Skeletal muscle tissue (tissue), 3 donors: ENCODE measurements at regions not wholly inside any gene's neighbourhood (a gene's known extent, or its start where the extent isn't known, plus 50 kb on each side); places are given as distances from the start of the nearest gene placed in this dataset.

ENCODE experiments used
- H3K27ac ChIP-seq: one replicate; pipeline ENCODE4 v1.7.0; 2013; ENCODE audit warnings: mild to moderate bottlenecking, low read depth, low read length, inconsistent platforms
- H3K27me3 ChIP-seq, 3 donors: one replicate each; pipeline ENCODE4 v1.7.0; 2013; ENCODE audit warnings: low read length in 3 of 3; ENCODE audit not compliant: control insufficient read depth in 3 of 3, insufficient read depth in 3 of 3
- H3K36me3 ChIP-seq, 3 donors: one replicate each; pipeline ENCODE4 v1.7.0; 2013; ENCODE audit warnings: low read length in 3 of 3; ENCODE audit not compliant: control insufficient read depth in 3 of 3, insufficient read depth in 3 of 3
- H3K4me1 ChIP-seq, 3 donors: one replicate each; pipeline ENCODE4 v1.7.0; 2013; ENCODE audit warnings: low read length in 3 of 3, mild to moderate bottlenecking in 3 of 3; ENCODE audit not compliant: control insufficient read depth in 3 of 3, insufficient read depth in 3 of 3
- H3K4me3 ChIP-seq, 3 donors: one replicate each; pipeline ENCODE4 v1.7.0; 2013; ENCODE audit warnings: low read length in 3 of 3
- H3K9ac ChIP-seq, 3 donors: one replicate each; pipeline ENCODE4 v1.7.0; 2013; ENCODE audit warnings: low read length in 3 of 3, mild to moderate bottlenecking in 3 of 3, moderate library complexity in 2 of 3, low read depth in 1 of 3
- H3K9me3 ChIP-seq, 3 donors: one replicate each; pipeline ENCODE4 v1.7.0; 2013; ENCODE audit warnings: low read length in 3 of 3; ENCODE audit not compliant: control insufficient read depth in 3 of 3
- donor health status: Osteomylitis.

- Histone ChIP-seq H3K27me3 (peaks cover 0 to 21% (median 13%) of the 10 kb centered on the region in 3 donors), H3K9me3 (no peaks in the 10 kb centered on the region), H3K27ac (no peak overlapping the region), H3K36me3 (no peaks in the 10 kb centered on the region), H3K4me1 (no peaks in the 10 kb centered on the region), H3K9ac (no peak overlapping the region), H3K4me3 (no peak overlapping the region)
These were observed 79.6 kb downstream of the PDCL3 start for GRCh38 chr2:100642425-100642824.

- no peak overlapping the region for H3K27ac ChIP-seq
- no peak overlapping the region for H3K9ac ChIP-seq
- H3K4me3 ChIP-seq = no peak overlapping the region
- no peaks in the 10 kb centered on the region for H3K4me1 ChIP-seq
- H3K9me3 ChIP-seq = peaks cover 0 to 3% (median 0%) of the 10 kb centered on the region in 3 donors
- H3K36me3 ChIP-seq = no peaks in the 10 kb centered on the region
- peaks cover 0 to 21% (median 13%) of the 10 kb centered on the region in 3 donors for H3K27me3 ChIP-seq
These were observed 80.7 kb downstream of the PDCL3 start for GRCh38 chr2:100643467-100643866.

DNA sequence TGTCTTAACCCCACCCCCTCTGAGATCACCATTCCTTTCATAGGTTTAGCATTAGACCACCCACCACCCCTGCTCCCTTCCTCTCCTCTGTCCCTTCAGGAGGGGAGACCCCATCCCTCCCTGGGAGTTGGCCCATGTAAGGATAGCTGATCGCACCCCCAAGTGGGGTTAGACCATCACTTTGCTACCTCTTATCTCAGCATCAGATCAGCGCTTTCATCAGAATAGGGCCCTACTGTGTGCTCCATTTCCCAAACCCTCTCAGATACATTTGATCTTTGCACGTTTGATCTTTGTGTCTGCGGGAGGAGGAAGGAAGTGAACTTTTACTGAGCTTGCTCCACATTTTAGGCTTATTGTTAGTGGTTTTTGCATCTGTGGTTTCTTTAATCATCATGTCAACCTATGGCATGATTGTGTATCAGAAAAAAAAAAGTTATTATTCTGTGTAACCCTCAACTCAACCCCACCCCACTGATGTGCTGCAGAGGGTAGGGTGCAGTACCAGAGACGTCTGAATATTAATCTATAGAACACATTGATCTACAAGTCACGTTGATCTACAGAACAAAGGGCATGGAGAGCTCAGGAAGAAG lies 81.2 kb downstream of the PDCL3 start:
- H3K4me1 ChIP-seq = no peaks in the 10 kb centered on the region
- peaks cover 0 to 21% (median 13%) of the 10 kb centered on the region in 3 donors for H3K27me3 ChIP-seq
- H3K27ac ChIP-seq = no peak overlapping the region
- no peak overlapping the region for H3K9ac ChIP-seq
- no peaks in the 10 kb centered on the region for H3K36me3 ChIP-seq
- H3K9me3 ChIP-seq = peaks cover 0 to 3% (median 0%) of the 10 kb centered on the region in 3 donors
- H3K4me3 ChIP-seq = no peak overlapping the region

DNA sequence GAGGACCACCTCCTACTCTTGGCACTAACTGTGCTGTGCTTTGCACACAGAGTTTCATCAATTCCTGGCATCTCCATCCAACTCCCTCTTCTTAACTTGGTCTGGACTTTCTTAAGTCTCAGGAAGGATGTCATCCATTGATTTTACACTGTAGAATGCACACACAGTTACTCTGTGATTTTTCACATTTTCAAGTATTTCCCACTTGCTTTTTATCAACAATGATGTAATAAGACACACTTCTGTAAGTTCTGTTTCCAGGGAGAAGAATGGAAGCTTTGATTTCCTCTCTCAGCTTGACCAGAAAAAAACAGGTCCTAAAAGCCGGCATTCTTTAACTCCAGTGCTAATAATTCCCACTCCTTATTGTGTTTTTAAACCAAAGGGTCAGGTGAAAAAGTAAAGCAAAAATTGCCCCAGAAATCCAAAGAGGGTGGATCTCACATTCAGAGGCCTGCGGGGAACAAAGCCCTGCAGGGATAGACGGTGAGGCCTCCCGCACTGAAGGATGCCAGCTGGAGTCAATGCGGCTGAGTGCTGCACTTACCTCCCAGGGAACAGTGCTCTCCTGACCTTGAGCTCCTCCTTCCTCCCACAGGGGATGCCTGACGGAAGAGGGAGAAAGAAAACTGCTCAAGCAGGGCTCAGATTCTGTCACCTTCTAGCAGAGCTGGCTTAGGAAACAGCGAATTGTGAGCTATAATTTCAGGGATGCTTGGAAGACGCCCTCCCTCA lies 83.1 kb downstream of the PDCL3 start:
- H3K4me1 ChIP-seq = no peaks in the 10 kb centered on the region
- peaks cover 0 to 3% (median 0%) of the 10 kb centered on the region in 3 donors for H3K9me3 ChIP-seq
- H3K4me3 ChIP-seq = no peak overlapping the region
- H3K27ac ChIP-seq = no peak overlapping the region
- no peak overlapping the region for H3K9ac ChIP-seq
- H3K27me3 ChIP-seq = peaks cover 0 to 14% (median 13%) of the 10 kb centered on the region in 3 donors
- H3K36me3 ChIP-seq = no peaks in the 10 kb centered on the region

DNA sequence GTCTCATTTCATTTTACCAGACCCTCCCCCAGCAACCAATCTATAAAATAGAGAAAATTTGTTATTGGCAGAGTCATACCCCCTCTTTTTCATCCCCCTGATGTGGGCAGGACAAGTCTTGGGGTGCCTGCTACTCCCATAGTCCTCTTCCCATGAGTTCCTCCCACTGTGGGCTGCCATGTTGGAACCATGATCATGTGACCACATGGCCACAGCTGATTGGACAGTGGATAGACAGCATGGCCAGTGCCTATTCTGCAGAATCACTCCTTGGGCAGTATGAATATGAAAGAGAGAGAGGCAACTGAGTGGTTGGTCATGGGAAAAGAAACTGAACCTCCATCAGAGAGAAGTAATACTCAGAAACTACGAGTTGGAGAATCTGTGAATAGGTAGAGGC lies 84.9 kb downstream of the PDCL3 start:
- Histone ChIP-seq H3K4me3 (no peak overlapping the region), H3K4me1 (no peaks in the 10 kb centered on the region), H3K9ac (no peak overlapping the region), H3K27ac (no peak overlapping the region), H3K27me3 (peaks cover 0 to 3% (median 0%) of the 10 kb centered on the region in 3 donors), H3K9me3 (peaks cover 0 to 3% (median 0%) of the 10 kb centered on the region in 3 donors), H3K36me3 (no peaks in the 10 kb centered on the region)

GRCh38 chr2:100650151-100650550 lies 87.4 kb downstream of the PDCL3 start:
- Histone ChIP-seq H3K36me3 (no peaks in the 10 kb centered on the region), H3K9ac (no peak overlapping the region), H3K27me3 (peaks cover 0 to 3% (median 0%) of the 10 kb centered on the region in 3 donors), H3K4me1 (no peaks in the 10 kb centered on the region), H3K27ac (no peak overlapping the region), H3K9me3 (peaks cover 0 to 3% (median 0%) of the 10 kb centered on the region in 3 donors), H3K4me3 (no peak overlapping the region)

DNA sequence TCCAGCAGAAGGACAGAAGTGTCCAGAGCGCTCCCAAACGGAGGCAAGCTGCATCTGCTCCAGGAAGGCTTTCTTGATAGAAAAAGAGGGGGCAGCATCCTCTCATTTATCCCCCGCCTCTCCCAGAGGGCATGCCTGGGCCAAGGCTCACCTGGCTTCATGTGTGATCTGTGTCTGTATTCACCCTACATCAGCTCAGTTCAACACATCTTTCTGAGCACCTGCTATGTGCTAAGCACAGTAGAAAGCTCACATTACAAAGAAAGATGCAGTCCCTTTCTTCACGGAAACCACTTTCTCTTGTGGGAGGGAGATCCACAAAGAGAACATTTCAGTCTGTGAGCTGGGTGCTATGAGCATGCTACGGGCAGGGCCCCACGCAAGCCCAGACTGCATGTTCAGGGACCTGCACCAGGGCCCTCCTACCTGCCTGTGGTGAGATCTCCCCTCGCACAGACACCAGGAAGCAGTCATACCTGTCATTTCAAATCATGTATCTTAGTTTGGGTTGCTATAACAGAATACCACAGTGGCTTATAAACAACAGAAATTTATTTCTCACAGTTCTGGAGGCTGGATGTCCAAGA lies 90.7 kb downstream of the PDCL3 start:
- H3K27ac ChIP-seq = no peak overlapping the region
- peaks cover 0 to 3% (median 0%) of the 10 kb centered on the region in 3 donors for H3K27me3 ChIP-seq
- no peaks in the 10 kb centered on the region for H3K9me3 ChIP-seq
- no peaks in the 10 kb centered on the region for H3K4me1 ChIP-seq
- H3K36me3 ChIP-seq = no peaks in the 10 kb centered on the region
- no peak overlapping the region for H3K9ac ChIP-seq
- H3K4me3 ChIP-seq = no peak overlapping the region

- no peaks in the 10 kb centered on the region for H3K4me1 ChIP-seq
- H3K27me3 ChIP-seq = peaks cover 0 to 3% (median 0%) of the 10 kb centered on the region in 3 donors
- no peaks in the 10 kb centered on the region for H3K36me3 ChIP-seq
- H3K27ac ChIP-seq = no peak overlapping the region
- no peak overlapping the region for H3K9ac ChIP-seq
- H3K9me3 ChIP-seq = no peaks in the 10 kb centered on the region
- H3K4me3 ChIP-seq = no peak overlapping the region
These were observed 91.8 kb downstream of the PDCL3 start for GRCh38 chr2:100654611-100655010.

- Histone ChIP-seq H3K4me1 (no peaks in the 10 kb centered on the region), H3K27ac (no peak overlapping the region), H3K4me3 (no peak overlapping the region), H3K27me3 (peaks cover 0 to 3% (median 0%) of the 10 kb centered on the region in 3 donors), H3K36me3 (no peaks in the 10 kb centered on the region), H3K9ac (no peak overlapping the region), H3K9me3 (no peaks in the 10 kb centered on the region)
These were observed 92.7 kb downstream of the PDCL3 start for GRCh38 chr2:100655446-100655845.

GRCh38 chr2:100655936-100656534 lies 93.2 kb downstream of the PDCL3 start:
- H3K9ac ChIP-seq = no peak overlapping the region
- no peak overlapping the region for H3K27ac ChIP-seq
- H3K4me3 ChIP-seq = no peak overlapping the region
- peaks cover 0 to 3% (median 0%) of the 10 kb centered on the region in 3 donors for H3K27me3 ChIP-seq
- no peaks in the 10 kb centered on the region for H3K9me3 ChIP-seq
- H3K4me1 ChIP-seq = no peaks in the 10 kb centered on the region
- no peaks in the 10 kb centered on the region for H3K36me3 ChIP-seq
